Natural killer cell (primary cell): ENCODE measurements at regions not wholly inside any gene's neighbourhood (a gene's known extent, or its start where the extent isn't known, plus 50 kb on each side); places are given as distances from the start of the nearest gene placed in this dataset.

Source experiments
- ATAC-seq, 3 donors: fragments of 150-1000 bp in 2 of 3; fragments of 200-7000 bp in 1 of 3; cut with Tn5 transposase; 1 replicate in 1 of 3; 2 replicates in 2 of 3; pipeline ENCODE4 v1.10.0; 2021; ENCODE audit warnings: mild to moderate bottlenecking in 2 of 3, moderate library complexity in 2 of 3
- DNase-seq, 2 donors: peaks; one replicate each; pipeline versions ENCODE4 v3.0.0 to v3.0.0-alpha.2; 2013 to 2021; ENCODE audit warnings: mixed read lengths in 1 of 2
- H3K27ac ChIP-seq: one replicate; pipeline ENCODE4 v1.5.1; 2013; ENCODE audit warnings: mild to moderate bottlenecking, low read length
- H3K27me3 ChIP-seq: one replicate; pipeline ENCODE4 v1.6.1; 2013; ENCODE audit warnings: low read length; ENCODE audit not compliant: control insufficient read depth, insufficient read depth
- H3K36me3 ChIP-seq: one replicate; pipeline ENCODE4 v1.6.1; 2013; ENCODE audit warnings: low read length; ENCODE audit not compliant: control insufficient read depth, insufficient read depth
- H3K4me1 ChIP-seq: one replicate; pipeline ENCODE4 v1.6.1; 2013; ENCODE audit warnings: low read length; ENCODE audit not compliant: control insufficient read depth, insufficient read depth
- H3K4me3 ChIP-seq: one replicate; pipeline ENCODE4 v1.5.1; 2013; ENCODE audit warnings: low read length
- H3K9me3 ChIP-seq: one replicate; pipeline ENCODE4 v1.6.1; 2013; ENCODE audit warnings: low read length; ENCODE audit not compliant: control insufficient read depth, insufficient read depth
- H3K27ac Mint-ChIP-seq, 2 donors: one replicate each; pipeline ENCODE4 v1.8.0; 2022; ENCODE audit warnings: mild to moderate bottlenecking in 2 of 2, mixed read lengths in 2 of 2, moderate library complexity in 1 of 2
- H3K27me3 Mint-ChIP-seq, 2 donors: one replicate each; pipeline ENCODE4 v1.8.0; 2022; ENCODE audit warnings: low read depth in 2 of 2, mixed read lengths in 2 of 2
- H3K36me3 Mint-ChIP-seq: one replicate; pipeline ENCODE4 v1.8.0; 2022; ENCODE audit warnings: mixed read lengths
- H3K4me1 Mint-ChIP-seq, 2 donors: one replicate each; pipeline ENCODE4 v1.8.0; 2022; ENCODE audit warnings: mixed read lengths in 2 of 2
- H3K4me3 Mint-ChIP-seq: one replicate; pipeline ENCODE4 v1.8.0; 2022; ENCODE audit warnings: mild to moderate bottlenecking, moderate library complexity, mixed read lengths
- H3K9me3 Mint-ChIP-seq, 2 donors: one replicate each; pipeline ENCODE4 v1.8.0; 2022; ENCODE audit warnings: mixed read lengths in 2 of 2
- WGBS: methylation state at CpG from one replicate; pipeline ENCODE4 v1.1.7; 2013; ENCODE audit warnings: missing lambda C conversion rate; ENCODE audit not compliant: insufficient coverage; 5-methylcytosine and 5-hydroxymethylcytosine counted together
- intact Hi-C: fragments of 100-400 bp; cut with micrococcal nuclease; formaldehyde crosslinking; loops from one replicate; pipeline ENCODE4 v1.14.2; 2022
- TF ChIP-seq, protein P1 (sequence below): fragments of 200-600 bp; IDR thresholded peaks from one replicate; pipeline ENCODE4 v1.8.0; 2022; ENCODE audit warnings: antibody characterized with exemption

DNA sequence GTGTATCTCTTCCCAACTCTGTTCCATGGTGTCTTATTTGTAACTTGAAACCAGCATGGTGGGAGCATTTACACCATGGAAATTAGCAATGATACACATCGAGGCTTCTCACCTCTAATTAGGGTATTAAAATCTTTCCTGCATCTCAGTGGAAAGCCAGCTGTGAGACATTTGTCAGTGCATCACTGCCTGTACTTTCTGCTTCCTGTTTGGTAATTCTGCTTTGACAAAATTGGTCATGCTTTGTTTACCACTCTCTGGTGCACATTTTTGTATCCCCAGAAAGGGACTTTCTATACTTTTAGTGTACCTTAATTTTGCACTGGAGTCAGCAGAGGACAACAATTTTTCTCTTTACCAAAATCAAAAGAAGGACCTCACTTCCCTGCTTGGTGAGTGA lies 402.1 kb downstream of the PDCD6IP start:
- no peaks in the 10 kb centered on the region for H3K9me3 ChIP-seq
- peak overlapping the region; percentile 59 for H3K27ac ChIP-seq
- Mint-ChIP-seq H3K4me3 (no peak overlapping the region), H3K9me3 (no peaks in the 10 kb centered on the region), H3K4me1 (peaks cover 4 to 7% of the 10 kb centered on the region in 2 donors), H3K36me3 (no peaks in the 10 kb centered on the region), H3K27me3 (no peaks in the 10 kb centered on the region), H3K27ac (peak overlapping the region in 1 of 2 donors; percentile 15)
- no peaks in the 10 kb centered on the region for H3K4me1 ChIP-seq
- intact Hi-C loops: no loop called here
- WGBS: 0% methylated on average over 1 of the region's 1 CpG
- no peak overlapping the region for H3K4me3 ChIP-seq
- TF ChIP-seq, protein P1, sequence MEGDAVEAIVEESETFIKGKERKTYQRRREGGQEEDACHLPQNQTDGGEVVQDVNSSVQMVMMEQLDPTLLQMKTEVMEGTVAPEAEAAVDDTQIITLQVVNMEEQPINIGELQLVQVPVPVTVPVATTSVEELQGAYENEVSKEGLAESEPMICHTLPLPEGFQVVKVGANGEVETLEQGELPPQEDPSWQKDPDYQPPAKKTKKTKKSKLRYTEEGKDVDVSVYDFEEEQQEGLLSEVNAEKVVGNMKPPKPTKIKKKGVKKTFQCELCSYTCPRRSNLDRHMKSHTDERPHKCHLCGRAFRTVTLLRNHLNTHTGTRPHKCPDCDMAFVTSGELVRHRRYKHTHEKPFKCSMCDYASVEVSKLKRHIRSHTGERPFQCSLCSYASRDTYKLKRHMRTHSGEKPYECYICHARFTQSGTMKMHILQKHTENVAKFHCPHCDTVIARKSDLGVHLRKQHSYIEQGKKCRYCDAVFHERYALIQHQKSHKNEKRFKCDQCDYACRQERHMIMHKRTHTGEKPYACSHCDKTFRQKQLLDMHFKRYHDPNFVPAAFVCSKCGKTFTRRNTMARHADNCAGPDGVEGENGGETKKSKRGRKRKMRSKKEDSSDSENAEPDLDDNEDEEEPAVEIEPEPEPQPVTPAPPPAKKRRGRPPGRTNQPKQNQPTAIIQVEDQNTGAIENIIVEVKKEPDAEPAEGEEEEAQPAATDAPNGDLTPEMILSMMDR: no peak
- ATAC-seq (peak; percentile 18 to 48 (median 44)), DNase-seq (no peak)
- H3K27me3 ChIP-seq: peaks cover 2% of the 10 kb centered on the region
- H3K36me3 ChIP-seq: no peaks in the 10 kb centered on the region

DNA sequence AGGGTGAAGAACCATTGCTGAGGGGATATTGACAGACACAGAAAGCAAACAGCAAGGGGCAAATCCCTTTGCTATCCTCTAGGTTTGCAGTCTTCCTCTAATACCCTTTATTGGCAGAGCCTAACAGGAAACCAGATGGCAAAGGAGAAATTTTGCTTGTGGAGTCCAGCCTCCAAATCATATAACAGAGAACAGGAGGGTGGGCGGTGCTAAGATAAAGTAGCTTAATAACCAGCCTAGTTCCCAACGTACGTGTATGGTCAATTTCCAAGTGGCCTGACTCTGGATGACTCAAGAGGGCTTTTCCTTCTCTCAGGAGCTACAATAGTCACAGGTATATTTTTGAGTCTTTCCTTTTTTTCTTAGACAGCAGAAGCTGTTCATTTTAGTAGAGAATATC lies 404.5 kb downstream of the PDCD6IP start:
- Histone ChIP-seq H3K4me3 (no peak overlapping the region), H3K4me1 (no peaks in the 10 kb centered on the region), H3K36me3 (no peaks in the 10 kb centered on the region), H3K27me3 (peaks cover 2% of the 10 kb centered on the region), H3K27ac (no peak overlapping the region), H3K9me3 (no peaks in the 10 kb centered on the region)
- TF ChIP-seq, protein P1: no peak
- no peak for DNase-seq
- WGBS: 98% methylated on average over 3 of the region's 3 CpGs
- H3K27me3 Mint-ChIP-seq: no peaks in the 10 kb centered on the region
- no peak overlapping the region for H3K4me3 Mint-ChIP-seq
- no peaks in the 10 kb centered on the region for H3K9me3 Mint-ChIP-seq
- ATAC-seq: no peak
- H3K27ac Mint-ChIP-seq: no peak overlapping the region
- intact Hi-C loops: no loop called here
- peaks cover 4 to 7% of the 10 kb centered on the region in 2 donors for H3K4me1 Mint-ChIP-seq
- H3K36me3 Mint-ChIP-seq: no peaks in the 10 kb centered on the region

DNA sequence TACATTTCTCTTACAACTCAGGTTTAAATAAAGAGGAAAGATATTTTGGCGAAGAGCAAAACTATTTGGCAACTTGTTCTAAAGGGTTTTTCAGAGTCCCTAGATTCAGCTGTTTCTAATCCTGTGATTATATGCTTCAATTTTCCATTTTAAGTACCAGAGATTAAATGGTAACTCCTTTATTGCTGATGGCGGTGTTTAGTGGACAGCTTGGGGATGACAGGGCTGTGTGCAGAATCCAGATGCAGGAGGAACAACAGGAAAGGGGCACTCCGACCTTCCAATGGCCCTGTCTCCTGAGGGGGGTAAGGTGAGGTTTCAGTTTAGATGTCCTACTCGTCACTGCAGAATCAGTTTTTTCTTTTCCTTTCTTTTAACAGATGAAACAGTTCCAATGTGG lies 405.0 kb downstream of the PDCD6IP start:
- no peak overlapping the region for H3K4me3 ChIP-seq
- no peaks in the 10 kb centered on the region for H3K9me3 ChIP-seq
- TF ChIP-seq, protein P1: no peak
- no peaks in the 10 kb centered on the region for H3K4me1 ChIP-seq
- Mint-ChIP-seq H3K27ac (no peak overlapping the region), H3K4me3 (no peak overlapping the region), H3K27me3 (no peaks in the 10 kb centered on the region), H3K36me3 (no peaks in the 10 kb centered on the region), H3K4me1 (peaks cover 4 to 7% of the 10 kb centered on the region in 2 donors), H3K9me3 (no peaks in the 10 kb centered on the region)
- ATAC-seq: no peak
- H3K27ac ChIP-seq: no peak overlapping the region
- H3K36me3 ChIP-seq: no peaks in the 10 kb centered on the region
- DNase-seq: no peak
- intact Hi-C loops: no loop called here
- WGBS: 86% methylated on average over 2 of the region's 4 CpGs
- H3K27me3 ChIP-seq: peaks cover 2% of the 10 kb centered on the region

DNA sequence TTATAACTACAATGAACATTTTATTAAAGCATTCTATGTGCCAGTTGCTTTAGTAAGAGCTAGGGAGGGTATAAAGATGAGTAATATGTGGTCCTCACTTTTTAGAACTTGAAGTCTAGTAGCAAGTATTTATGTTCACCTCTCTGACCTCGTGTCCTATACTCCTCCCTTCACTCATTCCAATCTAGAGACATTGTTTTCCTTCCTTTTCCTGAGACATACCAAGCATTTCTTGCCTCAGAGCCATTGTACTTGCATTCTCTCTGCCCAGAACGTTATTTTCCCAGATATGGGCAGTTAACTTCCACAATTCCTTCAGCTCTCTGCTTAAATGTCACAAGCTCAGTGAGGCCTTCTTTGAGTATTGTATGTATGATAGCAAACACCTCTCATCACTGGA lies 408.6 kb downstream of the PDCD6IP start:
- Mint-ChIP-seq H3K4me1 (no peaks in the 10 kb centered on the region), H3K36me3 (no peaks in the 10 kb centered on the region), H3K27me3 (peaks cover 0 to 2% of the 10 kb centered on the region in 2 donors), H3K9me3 (no peaks in the 10 kb centered on the region), H3K27ac (no peak overlapping the region), H3K4me3 (no peak overlapping the region)
- WGBS: 68% methylated on average over 2 of the region's 2 CpGs
- Histone ChIP-seq H3K4me3 (no peak overlapping the region), H3K36me3 (no peaks in the 10 kb centered on the region), H3K27ac (no peak overlapping the region), H3K27me3 (peaks cover 2% of the 10 kb centered on the region), H3K4me1 (no peaks in the 10 kb centered on the region), H3K9me3 (no peaks in the 10 kb centered on the region)
- TF ChIP-seq, protein P1: no peak
- DNase-seq (no peak), ATAC-seq (no peak)
- intact Hi-C loops: no loop called here
